Loucy (cell line): ENCODE measurements at regions not wholly inside any gene's neighbourhood (a gene's known extent, or its start where the extent isn't known, plus 50 kb on each side); places are given as distances from the start of the nearest gene placed in this dataset.

Experiments
- EZH2phosphoT487 ChIP-seq: fragments of 200-600 bp; IDR thresholded peaks from 2 replicates; pipeline ENCODE4 v1.6.1; 2018; ENCODE audit warnings: antibody characterized with exemption, mild to moderate bottlenecking, moderate library complexity, borderline replicate concordance
- TF ChIP-seq, protein P1 (sequence below): fragments of 200-600 bp; sonication (generic); conservative IDR thresholded peaks from 2 replicates; pipeline ENCODE4 v1.5.1; 2014; ENCODE audit warnings: mild to moderate bottlenecking, antibody characterized with exemption, low read length

DNA sequence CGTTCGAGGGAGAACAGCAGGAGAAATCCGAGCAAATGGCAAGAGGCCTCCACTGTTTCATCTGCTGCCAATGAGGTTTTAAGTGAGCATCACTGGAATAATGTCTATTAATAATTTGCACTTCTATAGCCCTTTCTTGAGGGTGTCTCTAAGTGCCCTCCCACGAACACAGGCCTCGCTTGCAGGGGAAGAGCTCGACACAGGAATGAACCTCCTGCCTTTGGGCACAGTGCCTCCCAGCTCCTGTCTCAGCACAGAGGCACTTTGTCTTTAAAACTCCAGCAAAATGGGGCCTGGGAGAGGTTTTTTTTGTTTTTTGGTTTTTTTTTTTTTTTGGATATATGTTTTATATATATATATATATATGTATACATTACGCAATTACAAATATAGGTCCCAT is 56.6 kb downstream of the OLIG1 start:
- TF ChIP-seq, protein P1, sequence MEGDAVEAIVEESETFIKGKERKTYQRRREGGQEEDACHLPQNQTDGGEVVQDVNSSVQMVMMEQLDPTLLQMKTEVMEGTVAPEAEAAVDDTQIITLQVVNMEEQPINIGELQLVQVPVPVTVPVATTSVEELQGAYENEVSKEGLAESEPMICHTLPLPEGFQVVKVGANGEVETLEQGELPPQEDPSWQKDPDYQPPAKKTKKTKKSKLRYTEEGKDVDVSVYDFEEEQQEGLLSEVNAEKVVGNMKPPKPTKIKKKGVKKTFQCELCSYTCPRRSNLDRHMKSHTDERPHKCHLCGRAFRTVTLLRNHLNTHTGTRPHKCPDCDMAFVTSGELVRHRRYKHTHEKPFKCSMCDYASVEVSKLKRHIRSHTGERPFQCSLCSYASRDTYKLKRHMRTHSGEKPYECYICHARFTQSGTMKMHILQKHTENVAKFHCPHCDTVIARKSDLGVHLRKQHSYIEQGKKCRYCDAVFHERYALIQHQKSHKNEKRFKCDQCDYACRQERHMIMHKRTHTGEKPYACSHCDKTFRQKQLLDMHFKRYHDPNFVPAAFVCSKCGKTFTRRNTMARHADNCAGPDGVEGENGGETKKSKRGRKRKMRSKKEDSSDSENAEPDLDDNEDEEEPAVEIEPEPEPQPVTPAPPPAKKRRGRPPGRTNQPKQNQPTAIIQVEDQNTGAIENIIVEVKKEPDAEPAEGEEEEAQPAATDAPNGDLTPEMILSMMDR: no peak
- TF ChIP-seq EZH2phosphoT487: no peak
